ENCODE measurements at regions not wholly inside any gene's neighbourhood (a gene's known extent, or its start where the extent isn't known, plus 50 kb on each side); places are given as distances from the start of the nearest gene placed in this dataset.

DNA sequence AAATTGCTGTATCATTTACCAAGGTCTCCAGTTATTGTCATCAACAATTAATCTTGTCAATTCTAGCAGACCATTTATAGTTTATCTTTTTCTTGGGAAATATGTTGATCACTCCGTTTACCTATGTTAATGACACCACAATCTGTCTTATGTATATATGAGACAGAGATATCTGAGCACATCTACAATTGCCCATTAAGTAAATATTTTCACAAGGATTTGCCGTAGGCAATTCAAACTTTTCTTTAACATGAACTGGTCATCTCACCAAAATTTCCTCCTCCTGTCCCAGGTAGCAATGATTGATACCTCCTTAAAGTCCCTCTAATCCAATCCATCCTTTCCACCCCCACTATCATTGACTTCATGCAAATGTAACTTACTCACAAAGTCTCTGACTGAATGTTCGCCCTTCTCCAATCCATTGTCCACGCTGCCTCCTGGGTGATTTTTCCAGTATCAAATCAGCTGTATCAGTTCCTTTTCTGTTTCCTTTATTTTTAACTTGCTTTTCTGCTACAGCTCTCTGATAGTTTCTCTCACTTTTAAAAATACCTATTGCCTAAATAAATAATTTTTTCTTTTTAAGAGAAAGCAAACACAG lies 138.3 kb downstream of the GNAT3 start:
- H3K27ac Mint-ChIP-seq: no peak overlapping the region
- peaks cover 2% of the 10 kb centered on the region for H3K9me3 Mint-ChIP-seq (ENCODE audit: low read depth)
- H3K27me3 Mint-ChIP-seq: no peaks in the 10 kb centered on the region

DNA sequence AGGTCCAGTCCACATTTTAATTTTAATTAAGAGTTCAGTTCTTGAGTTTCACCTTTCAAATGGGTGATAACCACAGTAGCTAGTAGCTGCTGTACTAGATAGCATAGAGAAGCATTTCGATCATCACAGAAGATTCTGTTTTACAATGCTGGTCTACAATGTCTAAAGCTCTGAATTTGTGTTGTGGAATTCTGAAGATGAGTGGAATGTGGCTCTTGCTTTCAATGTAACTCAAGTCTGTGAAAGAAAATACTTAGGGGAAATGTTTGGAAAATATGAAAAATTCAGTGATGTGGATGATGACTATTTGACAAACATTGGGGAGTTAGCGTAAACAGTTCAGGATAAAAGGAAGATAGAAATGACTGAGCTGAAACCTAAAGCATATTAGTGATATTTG lies 139.4 kb downstream of the GNAT3 start:
- no peak overlapping the region for H3K27ac Mint-ChIP-seq
- ChIA-PET POLR2A (no interaction called here), CTCF (interaction anchor here (0.9 kb wide), 1 partner anchor 19 kb away, joined by 3 read pairs; no protein-coding TSS in a partner anchor)
- H3K4me1 Mint-ChIP-seq: no peaks in the 10 kb centered on the region
- DNase-seq (no peak), ATAC-seq (no peak)
- no peaks in the 10 kb centered on the region for H3K27me3 Mint-ChIP-seq
- no peak overlapping the region for H3K4me3 Mint-ChIP-seq
- H3K36me3 Mint-ChIP-seq (ENCODE audit: low read depth): no peaks in the 10 kb centered on the region
- peaks cover 2% of the 10 kb centered on the region for H3K9me3 Mint-ChIP-seq (ENCODE audit: low read depth)
- intact Hi-C loops (cut with DNase I, micrococcal nuclease): no loop called here

More for the DNA sequence above, 138.3 kb downstream of the GNAT3 start:
- DNase-seq (no peak), ATAC-seq (no peak)
- Mint-ChIP-seq H3K4me3 (no peak overlapping the region), H3K4me1 (no peaks in the 10 kb centered on the region), H3K36me3 (ENCODE audit: low read depth) (no peaks in the 10 kb centered on the region)
- intact Hi-C loops (cut with DNase I, micrococcal nuclease): no loop called here
- POLR2A ChIA-PET: no interaction called here
- CTCF ChIA-PET: interaction anchor here (1.5 kb wide), 1 partner anchor 19 kb away, joined by 3 read pairs; no protein-coding TSS in a partner anchor

DNA sequence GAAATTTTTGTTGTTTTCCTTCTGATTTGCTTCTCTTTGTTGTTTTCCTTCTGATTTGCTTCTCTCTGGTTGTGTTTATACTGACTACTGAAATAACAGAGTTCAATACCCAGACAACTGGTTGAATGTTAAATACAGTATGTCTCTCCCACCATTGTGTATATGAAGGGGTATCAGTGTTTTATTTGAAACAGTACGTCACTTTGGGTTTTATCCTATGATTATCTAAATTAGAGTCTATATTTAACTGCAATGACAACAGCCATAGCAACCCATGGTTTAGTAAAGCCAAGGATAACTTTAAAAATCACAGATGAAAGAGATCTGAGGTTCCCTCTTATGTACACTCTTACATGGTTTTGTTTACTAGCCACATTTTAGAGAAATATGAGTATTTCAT lies 141.3 kb downstream of the GNAT3 start:
- DNase-seq: no peak
- POLR2A ChIA-PET: no interaction called here
- Mint-ChIP-seq H3K4me3 (no peak overlapping the region), H3K9me3 (ENCODE audit: low read depth) (peaks cover 1% of the 10 kb centered on the region), H3K36me3 (ENCODE audit: low read depth) (no peaks in the 10 kb centered on the region), H3K27me3 (no peaks in the 10 kb centered on the region), H3K4me1 (no peaks in the 10 kb centered on the region), H3K27ac (no peak overlapping the region)
- CTCF ChIA-PET: no interaction called here
- intact Hi-C loops (cut with DNase I, micrococcal nuclease): no loop called here
- no peak for ATAC-seq

DNA sequence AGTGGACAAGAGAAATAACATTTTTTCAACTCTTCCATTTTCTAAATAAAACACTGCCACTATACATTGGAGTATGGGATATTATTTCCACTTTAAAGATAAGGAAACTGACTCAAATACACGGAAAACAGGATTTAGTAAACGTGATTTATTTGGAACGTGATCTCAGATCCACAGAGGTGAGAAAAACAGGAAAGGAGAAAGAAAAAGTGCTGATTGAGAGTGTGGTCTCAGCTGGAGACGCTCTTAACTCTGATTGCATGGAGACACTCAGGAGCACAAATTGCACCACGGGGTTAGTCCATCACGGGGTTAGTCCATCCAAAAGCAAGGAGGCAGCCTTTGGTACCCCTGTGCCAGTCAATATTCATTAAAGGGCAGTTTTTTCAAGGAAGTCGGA lies 142.5 kb downstream of the GNAT3 start:
- DNase-seq (no peak), ATAC-seq (no peak)
- H3K9me3 Mint-ChIP-seq (ENCODE audit: low read depth): peaks cover 6% of the 10 kb centered on the region
- H3K36me3 Mint-ChIP-seq (ENCODE audit: low read depth): no peaks in the 10 kb centered on the region
- H3K4me3 Mint-ChIP-seq: no peak overlapping the region
- no peaks in the 10 kb centered on the region for H3K27me3 Mint-ChIP-seq
- intact Hi-C loops (cut with DNase I, micrococcal nuclease): no loop called here
- H3K27ac Mint-ChIP-seq: no peak overlapping the region
- H3K4me1 Mint-ChIP-seq: no peaks in the 10 kb centered on the region
- ChIA-PET POLR2A (no interaction called here), CTCF (interaction anchor here (0.6 kb wide), 1 partner anchor 15 kb away, joined by 3 read pairs; no protein-coding TSS in a partner anchor)

DNA sequence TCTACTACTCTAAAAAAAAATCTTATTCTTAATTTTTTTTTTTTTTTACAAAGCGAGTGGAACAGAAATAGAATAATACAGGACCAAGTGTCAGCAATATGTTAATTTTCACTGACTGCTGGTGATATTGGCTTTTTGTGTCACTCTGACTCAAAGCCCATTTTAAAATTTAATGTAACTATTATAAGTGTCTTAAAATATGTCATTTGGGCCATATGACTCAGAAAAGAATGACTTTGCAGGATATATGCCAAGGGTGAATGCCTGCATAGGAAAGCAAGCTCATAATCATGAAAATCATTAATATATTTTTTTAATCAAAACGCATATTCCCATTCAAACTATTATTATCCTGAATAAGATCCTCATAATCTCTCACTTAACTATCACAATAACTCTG lies 149.2 kb downstream of the GNAT3 start:
- H3K4me3 Mint-ChIP-seq: no peak overlapping the region
- H3K36me3 Mint-ChIP-seq (ENCODE audit: low read depth): no peaks in the 10 kb centered on the region
- H3K4me1 Mint-ChIP-seq: no peaks in the 10 kb centered on the region
- H3K27ac Mint-ChIP-seq: no peak overlapping the region
- intact Hi-C loops (cut with DNase I, micrococcal nuclease): no loop called here
- ATAC-seq: no peak
- ChIA-PET CTCF (interaction anchor here (0.6 kb wide), 1 partner anchor 41 kb away, joined by 3 read pairs; no protein-coding TSS in a partner anchor), POLR2A (no interaction called here)
- H3K27me3 Mint-ChIP-seq: no peaks in the 10 kb centered on the region
- H3K9me3 Mint-ChIP-seq (ENCODE audit: low read depth): peaks cover 6% of the 10 kb centered on the region
- DNase-seq: no peak

DNA sequence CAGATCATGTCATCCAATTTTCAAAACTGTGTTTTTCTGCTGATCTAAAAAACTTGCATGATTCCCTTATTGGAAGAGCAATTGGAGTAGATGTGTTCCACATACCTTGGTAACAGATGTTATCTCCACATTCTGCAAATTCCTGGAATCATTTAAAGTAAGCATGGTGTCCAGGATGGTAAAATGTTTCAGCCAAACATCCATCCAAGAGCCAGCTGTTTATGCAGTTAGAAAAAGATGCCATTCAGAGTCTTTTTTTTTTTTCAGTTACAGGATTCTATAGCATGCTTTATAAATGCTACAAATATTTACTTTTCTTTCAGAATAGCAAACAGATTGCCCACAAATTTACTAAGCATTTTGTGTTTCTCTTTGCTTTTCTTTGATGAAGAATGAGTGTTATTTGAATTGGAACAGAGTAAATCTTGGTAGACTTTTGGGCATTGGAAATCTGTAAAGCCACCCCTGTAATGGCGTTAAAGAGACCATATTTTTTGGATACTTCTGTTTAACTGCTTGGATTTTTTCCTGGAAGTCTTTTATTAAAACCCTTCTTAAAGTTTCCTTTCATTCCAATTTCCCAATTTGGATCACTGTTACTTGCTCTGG lies 149.8 kb downstream of the GNAT3 start:
- intact Hi-C loops (cut with DNase I, micrococcal nuclease): no loop called here
- no peaks in the 10 kb centered on the region for H3K4me1 Mint-ChIP-seq

DNA sequence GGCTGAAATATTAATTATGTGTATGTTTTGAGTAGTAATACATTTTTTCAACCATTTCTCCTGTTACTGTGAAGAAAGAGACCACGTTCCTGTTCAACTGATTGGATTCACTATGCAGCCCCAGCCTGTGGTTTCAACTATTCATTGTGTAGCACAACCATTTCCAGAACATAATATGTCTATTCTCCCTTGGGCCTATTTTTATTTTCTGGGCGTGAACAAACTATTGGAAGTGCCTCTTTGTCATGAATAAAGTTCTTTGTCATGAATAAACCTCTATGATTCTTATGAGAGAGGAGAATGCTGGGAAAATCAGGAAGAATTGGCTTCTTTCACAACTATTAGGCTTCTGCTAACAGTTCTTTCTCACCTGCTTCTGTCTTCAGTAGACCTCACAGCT lies 152.4 kb downstream of the GNAT3 start:
- Mint-ChIP-seq H3K36me3 (ENCODE audit: low read depth) (no peaks in the 10 kb centered on the region), H3K27me3 (no peaks in the 10 kb centered on the region), H3K4me3 (no peak overlapping the region), H3K9me3 (ENCODE audit: low read depth) (no peaks in the 10 kb centered on the region), H3K4me1 (no peaks in the 10 kb centered on the region), H3K27ac (no peak overlapping the region)
- ChIA-PET CTCF (interaction anchor here (1.4 kb wide), 1 partner anchor 33 kb away, joined by 3 read pairs; no protein-coding TSS in a partner anchor), POLR2A (no interaction called here)
- intact Hi-C loops (cut with DNase I, micrococcal nuclease): no loop called here
- DNase-seq (no peak), ATAC-seq (no peak)

More for the DNA sequence above, 149.8 kb downstream of the GNAT3 start:
- Mint-ChIP-seq H3K36me3 (ENCODE audit: low read depth) (no peaks in the 10 kb centered on the region), H3K27ac (no peak overlapping the region), H3K9me3 (ENCODE audit: low read depth) (peaks cover 6% of the 10 kb centered on the region), H3K27me3 (no peaks in the 10 kb centered on the region), H3K4me3 (no peak overlapping the region)
- DNase-seq: no peak
- no peak for ATAC-seq
- ChIA-PET CTCF (interaction anchor here (0.6 kb wide), 1 partner anchor 41 kb away, joined by 3 read pairs; no protein-coding TSS in a partner anchor), POLR2A (no interaction called here)

DNA sequence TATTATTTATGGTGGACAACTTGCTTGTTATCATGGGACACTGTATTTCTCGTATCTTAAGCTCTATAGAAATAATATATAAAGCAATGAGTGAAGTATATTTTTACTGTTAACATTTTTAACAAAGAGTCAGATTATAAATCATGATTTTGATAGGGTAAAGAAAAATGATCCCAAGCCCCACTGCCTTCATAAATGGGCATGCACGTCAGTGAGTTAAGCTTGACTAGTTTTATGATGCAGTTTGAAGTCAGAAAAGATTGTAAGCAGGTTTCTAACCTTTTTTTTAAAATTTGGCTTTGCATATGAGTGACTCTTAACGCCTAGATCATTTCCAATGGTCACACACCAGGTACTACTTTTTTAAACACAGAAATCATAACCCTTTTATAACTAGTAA lies 152.8 kb downstream of the GNAT3 start:
- no peak for DNase-seq
- Mint-ChIP-seq H3K4me3 (no peak overlapping the region), H3K9me3 (ENCODE audit: low read depth) (no peaks in the 10 kb centered on the region), H3K36me3 (ENCODE audit: low read depth) (no peaks in the 10 kb centered on the region), H3K27ac (no peak overlapping the region), H3K27me3 (no peaks in the 10 kb centered on the region), H3K4me1 (no peaks in the 10 kb centered on the region)
- intact Hi-C loops (cut with DNase I, micrococcal nuclease): no loop called here
- ATAC-seq: no peak
- CTCF ChIA-PET: interaction anchor here (1.4 kb wide), 1 partner anchor 33 kb away, joined by 3 read pairs; no protein-coding TSS in a partner anchor
- POLR2A ChIA-PET: no interaction called here

DNA sequence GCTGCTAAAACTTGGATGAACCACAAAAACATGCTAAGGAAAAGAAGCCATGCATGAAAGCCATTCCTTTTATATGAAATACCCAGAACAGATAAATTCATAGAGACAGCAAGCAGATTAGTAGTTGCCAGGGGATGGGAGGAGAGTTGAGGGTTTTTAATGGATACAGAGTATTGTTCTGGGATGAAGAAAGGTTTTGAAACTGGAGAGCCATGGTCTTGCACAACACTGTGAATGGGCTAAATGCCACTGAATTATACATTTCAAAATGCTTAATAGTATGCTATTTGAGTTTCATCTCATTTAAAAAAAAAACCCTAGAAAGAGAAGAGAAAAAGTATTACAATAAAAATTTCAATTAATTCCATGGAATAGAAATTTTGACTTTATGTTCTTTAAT lies 154.3 kb downstream of the GNAT3 start:
- Mint-ChIP-seq H3K9me3 (ENCODE audit: low read depth) (no peaks in the 10 kb centered on the region), H3K4me1 (no peaks in the 10 kb centered on the region), H3K36me3 (ENCODE audit: low read depth) (no peaks in the 10 kb centered on the region), H3K27me3 (no peaks in the 10 kb centered on the region), H3K4me3 (no peak overlapping the region), H3K27ac (no peak overlapping the region)
- CTCF ChIA-PET: interaction anchor here (0.6 kb wide), 1 partner anchor 43 kb away, joined by 3 read pairs; no protein-coding TSS in a partner anchor
- ATAC-seq (no peak), DNase-seq (no peak)
- POLR2A ChIA-PET: no interaction called here
- intact Hi-C loops (cut with DNase I, micrococcal nuclease): no loop called here

DNA sequence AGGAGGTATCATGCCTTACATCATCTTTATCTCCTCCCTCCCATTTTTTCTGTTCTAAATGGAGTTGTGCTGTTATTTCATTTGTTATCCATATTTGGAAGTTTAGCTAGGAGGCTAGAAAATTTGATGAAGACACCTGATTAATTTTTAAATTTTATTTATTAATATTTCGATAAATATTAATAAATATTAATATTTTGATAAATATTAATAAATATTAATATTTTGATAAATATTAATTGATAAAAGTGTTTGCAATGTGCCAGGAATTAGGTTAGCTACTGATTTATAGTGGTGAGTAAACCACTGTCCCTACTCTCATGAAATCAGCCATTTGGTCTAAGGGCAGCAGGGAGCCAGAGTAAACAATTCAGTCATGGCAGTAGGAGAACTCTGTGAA lies 161.4 kb downstream of the GNAT3 start:
- H3K27ac Mint-ChIP-seq: no peak overlapping the region
- ChIA-PET POLR2A (interaction anchor here (0.6 kb wide), 1 partner anchor 9 kb away, joined by 3 read pairs; no protein-coding TSS in a partner anchor), CTCF (no interaction called here)
- no peaks in the 10 kb centered on the region for H3K36me3 Mint-ChIP-seq (ENCODE audit: low read depth)
- no peaks in the 10 kb centered on the region for H3K27me3 Mint-ChIP-seq
- intact Hi-C loops (cut with DNase I, micrococcal nuclease): no loop called here
- H3K4me1 Mint-ChIP-seq: peaks cover 11% of the 10 kb centered on the region
- H3K9me3 Mint-ChIP-seq (ENCODE audit: low read depth): no peaks in the 10 kb centered on the region
- DNase-seq (no peak), ATAC-seq (no peak)
- no peak overlapping the region for H3K4me3 Mint-ChIP-seq

DNA sequence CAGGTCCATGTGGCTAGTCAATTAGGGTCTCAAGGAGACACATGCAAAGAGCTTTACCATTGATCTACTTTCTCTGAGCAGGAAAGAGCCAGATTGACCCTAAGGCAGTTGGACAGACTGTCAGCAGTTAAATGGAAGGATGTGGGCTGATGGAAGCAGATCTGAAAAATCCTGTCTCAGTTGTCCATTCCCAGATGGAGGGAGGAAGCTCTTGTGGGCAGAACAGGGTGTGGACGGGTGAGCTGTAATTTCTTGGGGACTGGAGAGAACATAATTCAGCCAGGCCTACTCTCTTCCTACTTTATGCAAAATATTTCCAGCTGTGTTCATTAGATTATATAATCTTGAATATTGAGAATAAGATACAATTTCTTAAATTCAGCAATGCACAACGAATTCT lies 163.6 kb downstream of the GNAT3 start:
- ChIA-PET POLR2A (no interaction called here), CTCF (interaction anchor here (0.6 kb wide), 1 partner anchor 18 kb away, joined by 3 read pairs; no protein-coding TSS in a partner anchor)
- Mint-ChIP-seq H3K4me3 (no peak overlapping the region), H3K4me1 (peaks cover 11% of the 10 kb centered on the region), H3K9me3 (ENCODE audit: low read depth) (no peaks in the 10 kb centered on the region), H3K27me3 (no peaks in the 10 kb centered on the region), H3K27ac (no peak overlapping the region), H3K36me3 (ENCODE audit: low read depth) (no peaks in the 10 kb centered on the region)
- intact Hi-C loops (cut with DNase I, micrococcal nuclease): loop anchor here (5.0 to 10.0 kb wide), 2 partner anchors 36 to 213 kb away; partner anchors contain the start of gene GNAI1 (in 1 of the 2)
- no peak for DNase-seq
- ATAC-seq: no peak

DNA sequence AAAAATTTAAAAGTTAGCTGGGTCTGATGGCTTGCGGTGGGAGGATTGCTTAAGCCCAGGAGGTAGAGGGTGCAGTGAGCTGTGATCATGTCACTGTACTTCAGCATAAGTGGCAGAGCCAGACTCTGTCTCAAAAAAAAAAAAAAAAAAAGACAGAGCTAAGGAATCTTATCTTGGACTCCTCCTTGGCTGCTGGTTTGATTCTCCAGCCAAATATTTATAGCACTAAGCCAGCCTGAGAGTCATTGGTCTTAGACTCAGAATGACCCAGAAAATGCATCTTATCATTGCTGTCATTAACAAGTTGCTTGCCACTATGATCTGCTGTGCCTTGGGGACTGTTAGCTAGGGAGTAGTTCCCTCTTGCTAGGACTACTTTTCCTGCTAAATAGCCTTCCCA lies 164.7 kb downstream of the GNAT3 start:
- ChIA-PET POLR2A (no interaction called here), CTCF (interaction anchor here (0.7 kb wide), 1 partner anchor 1147 kb away, joined by 3 read pairs; no protein-coding TSS in a partner anchor)
- peaks cover 11% of the 10 kb centered on the region for H3K4me1 Mint-ChIP-seq
- no peak for ATAC-seq
- H3K27ac Mint-ChIP-seq: no peak overlapping the region
- DNase-seq: no peak
- intact Hi-C loops (cut with DNase I, micrococcal nuclease): loop anchor here (2.0 to 10.0 kb wide), 3 partner anchors 35 to 212 kb away; partner anchors contain the start of gene GNAI1 (in 2 of the 2)
- no peaks in the 10 kb centered on the region for H3K9me3 Mint-ChIP-seq (ENCODE audit: low read depth)
- H3K36me3 Mint-ChIP-seq (ENCODE audit: low read depth): no peaks in the 10 kb centered on the region
- no peak overlapping the region for H3K4me3 Mint-ChIP-seq
- no peaks in the 10 kb centered on the region for H3K27me3 Mint-ChIP-seq
